K562 (cell line): ENCODE measurements at regions not wholly inside any gene's neighbourhood (a gene's known extent, or its start where the extent isn't known, plus 50 kb on each side); places are given as distances from the start of the nearest gene placed in this dataset.

Experiments used
- CBX3 ChIP-seq, 2 experiments: IDR thresholded peaks; 1 replicate in 1 of 2; 2 replicates in 1 of 2; pipeline ENCODE4 v1.6.1; 2012; ENCODE audit warnings: inconsistent platforms in 2 of 2, low read length in 2 of 2, borderline replicate concordance in 1 of 2, control low read depth in 1 of 2
- NFYB ChIP-seq: IDR thresholded peaks from 2 replicates; pipeline ENCODE4 v1.6.1; 2011; ENCODE audit warnings: mild to moderate bottlenecking, moderate library complexity; ENCODE audit not compliant: insufficient read length; ENCODE audit errors: extremely low read depth
- SPI1 ChIP-seq: IDR thresholded peaks from 2 replicates; pipeline ENCODE4 v1.6.1; 2011; ENCODE audit warnings: low read depth, low read length, control low read depth, borderline replicate concordance
- ZBTB43 ChIP-seq: sonication (generic); formaldehyde crosslinking; IDR thresholded peaks from 2 replicates; pipeline ENCODE4 v1.8.0; 2023; ENCODE audit warnings: mild to moderate bottlenecking, missing genetic modification reagents
- ZNF311 ChIP-seq: fragments of 250-450 bp; sonication (Bioruptor Pico); IDR thresholded peaks from 2 replicates; pipeline ENCODE4 v1.4.0; 2020; ENCODE audit warnings: mild to moderate bottlenecking, moderate library complexity
- TF ChIP-seq, protein P1 (sequence below), 2 experiments: fragments of 450-650 bp; formaldehyde crosslinking in 1 of 2; IDR thresholded peaks; 2 replicates each; pipeline versions ENCODE4 v1.4.0 to v1.6.1; 2014 to 2020; ENCODE audit warnings: mild to moderate bottlenecking in 2 of 2, borderline replicate concordance in 1 of 2, low read depth in 1 of 2

DNA sequence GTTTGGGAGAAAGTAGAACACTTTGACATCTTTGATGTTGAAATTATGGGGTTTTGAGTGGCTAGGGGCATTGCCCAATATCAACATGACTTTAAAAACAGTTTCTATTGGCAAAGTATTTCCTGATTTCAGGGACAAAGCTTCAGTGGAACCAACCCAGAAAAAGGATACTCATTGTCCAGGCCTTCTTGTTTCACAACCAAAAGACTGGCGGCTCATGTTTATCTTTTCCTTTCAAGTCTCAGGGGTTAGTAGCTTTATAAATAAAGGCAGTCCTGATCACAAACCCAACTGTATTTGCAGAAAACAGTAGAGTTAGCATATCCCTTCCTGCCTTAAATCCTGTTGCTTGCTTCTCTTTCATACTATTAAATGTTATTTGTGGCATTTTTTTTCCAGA is 119.1 kb downstream of the SLITRK2 start (continued):
- TF ChIP-seq, protein P1, sequence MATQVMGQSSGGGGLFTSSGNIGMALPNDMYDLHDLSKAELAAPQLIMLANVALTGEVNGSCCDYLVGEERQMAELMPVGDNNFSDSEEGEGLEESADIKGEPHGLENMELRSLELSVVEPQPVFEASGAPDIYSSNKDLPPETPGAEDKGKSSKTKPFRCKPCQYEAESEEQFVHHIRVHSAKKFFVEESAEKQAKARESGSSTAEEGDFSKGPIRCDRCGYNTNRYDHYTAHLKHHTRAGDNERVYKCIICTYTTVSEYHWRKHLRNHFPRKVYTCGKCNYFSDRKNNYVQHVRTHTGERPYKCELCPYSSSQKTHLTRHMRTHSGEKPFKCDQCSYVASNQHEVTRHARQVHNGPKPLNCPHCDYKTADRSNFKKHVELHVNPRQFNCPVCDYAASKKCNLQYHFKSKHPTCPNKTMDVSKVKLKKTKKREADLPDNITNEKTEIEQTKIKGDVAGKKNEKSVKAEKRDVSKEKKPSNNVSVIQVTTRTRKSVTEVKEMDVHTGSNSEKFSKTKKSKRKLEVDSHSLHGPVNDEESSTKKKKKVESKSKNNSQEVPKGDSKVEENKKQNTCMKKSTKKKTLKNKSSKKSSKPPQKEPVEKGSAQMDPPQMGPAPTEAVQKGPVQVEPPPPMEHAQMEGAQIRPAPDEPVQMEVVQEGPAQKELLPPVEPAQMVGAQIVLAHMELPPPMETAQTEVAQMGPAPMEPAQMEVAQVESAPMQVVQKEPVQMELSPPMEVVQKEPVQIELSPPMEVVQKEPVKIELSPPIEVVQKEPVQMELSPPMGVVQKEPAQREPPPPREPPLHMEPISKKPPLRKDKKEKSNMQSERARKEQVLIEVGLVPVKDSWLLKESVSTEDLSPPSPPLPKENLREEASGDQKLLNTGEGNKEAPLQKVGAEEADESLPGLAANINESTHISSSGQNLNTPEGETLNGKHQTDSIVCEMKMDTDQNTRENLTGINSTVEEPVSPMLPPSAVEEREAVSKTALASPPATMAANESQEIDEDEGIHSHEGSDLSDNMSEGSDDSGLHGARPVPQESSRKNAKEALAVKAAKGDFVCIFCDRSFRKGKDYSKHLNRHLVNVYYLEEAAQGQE (IDR thresholded peaks at IDR 0.05; ENCODE audit: borderline replicate concordance), result no peak
- TF ChIP-seq, protein P1 (CRISPR knock-in tag; IDR thresholded peaks at IDR 0.05; ENCODE audit: low read depth), result no peak
- TF ChIP-seq CBX3 (IDR thresholded peaks at IDR 0.05; ENCODE audit: borderline replicate concordance in 1 of 2, low read length in 2 of 2) (no peak), ZNF311 (CRISPR knock-in tag) (no peak), ZBTB43 (CRISPR knock-in tag) (no peak), SPI1 (no peak), NFYB (no peak)
